GM12874 (cell line): ENCODE measurements at regions not wholly inside any gene's neighbourhood (a gene's known extent, or its start where the extent isn't known, plus 50 kb on each side); places are given as distances from the start of the nearest gene placed in this dataset.

ENCODE experiments used
- CTCF ChIP-seq: IDR thresholded peaks from 2 replicates; pipeline ENCODE4 v1.5.1; 2011; ENCODE audit warnings: low read depth, mild to moderate bottlenecking, control low read depth, low read length, moderate library complexity; ENCODE audit not compliant: insufficient read depth

GRCh38 chr12:87230441-87230840 lies 798.8 kb downstream of the C12orf50 start:
- TF ChIP-seq CTCF = no peak

GRCh38 chr12:87227162-87227561 lies 802.0 kb downstream of the C12orf50 start:
- no peak for TF ChIP-seq CTCF

GRCh38 chr12:87217491-87217890 lies 811.7 kb downstream of the C12orf50 start:
- TF ChIP-seq CTCF = no peak

GRCh38 chr12:87216436-87216835 lies 812.8 kb downstream of the C12orf50 start:
- TF ChIP-seq CTCF = no peak

GRCh38 chr12:87202189-87202588 lies 827.0 kb downstream of the C12orf50 start:
- TF ChIP-seq CTCF = no peak

GRCh38 chr12:87201598-87201997 lies 827.6 kb downstream of the C12orf50 start:
- no peak for TF ChIP-seq CTCF

- no peak for TF ChIP-seq CTCF
Measured at GRCh38 chr12:87200289-87200979, 828.8 kb downstream of the C12orf50 start.
